GM03348 (cell line): ENCODE measurements at regions not wholly inside any gene's neighbourhood (a gene's known extent, or its start where the extent isn't known, plus 50 kb on each side); places are given as distances from the start of the nearest gene placed in this dataset.
"Not testable (repeated sequence)": the region's sequence is repeated elsewhere in the genome, so short reads cannot be mapped to it uniquely, and the experiment has no call there.

Experiments
- DNase-seq: peaks from one replicate; pipeline ENCODE4 v3.0.0; 2012; ENCODE audit warnings: low spot score

GRCh38 chr4:54843946-54844345, 186.2 kb downstream of the KIT start:
- no peak for DNase-seq

GRCh38 chr4:54843106-54843505, 185.3 kb downstream of the KIT start:
- DNase-seq, result no peak

GRCh38 chr4:54842656-54843055, 184.9 kb downstream of the KIT start:
- no peak for DNase-seq

GRCh38 chr4:54842226-54842625, 184.5 kb downstream of the KIT start:
- no peak for DNase-seq

GRCh38 chr4:54840992-54841768, 183.4 kb downstream of the KIT start:
- DNase-seq, result peak; percentile 60

- no peak for DNase-seq
Observed at GRCh38 chr4:54840430-54840829, 182.7 kb downstream of the KIT start.

- DNase-seq, result no peak
Observed at GRCh38 chr4:54838301-54838700, 180.5 kb downstream of the KIT start.

GRCh38 chr4:54837576-54838140, 179.9 kb downstream of the KIT start:
- no peak for DNase-seq

GRCh38 chr4:54828361-54828760, 170.6 kb downstream of the KIT start:
- not testable (repeated sequence) for DNase-seq

- DNase-seq, result no peak
Observed at GRCh38 chr4:54823616-54824015, 165.9 kb downstream of the KIT start.

GRCh38 chr4:54819034-54819433, 161.3 kb downstream of the KIT start:
- no peak for DNase-seq

- no peak for DNase-seq
Observed at GRCh38 chr4:54818481-54818880, 160.7 kb downstream of the KIT start.

GRCh38 chr4:54813674-54814073, 155.9 kb downstream of the KIT start:
- DNase-seq, result no peak

GRCh38 chr4:54806351-54806750, 148.6 kb downstream of the KIT start:
- no peak for DNase-seq

- DNase-seq, result peak; percentile 47
Observed at GRCh38 chr4:54802336-54802735, 144.6 kb downstream of the KIT start.

GRCh38 chr4:54800831-54801530, 143.2 kb downstream of the KIT start:
- no peak for DNase-seq

- DNase-seq, result no peak
Observed at GRCh38 chr4:54794579-54794978, 136.8 kb downstream of the KIT start.

GRCh38 chr4:54793856-54794422, 136.2 kb downstream of the KIT start:
- DNase-seq, result no peak
